Ovary (tissue), 3 donors: ENCODE measurements at regions not wholly inside any gene's neighbourhood (a gene's known extent, or its start where the extent isn't known, plus 50 kb on each side); places are given as distances from the start of the nearest gene placed in this dataset.

ENCODE experiments used
- CTCF ChIP-seq, 3 donors: fragments of 450-650 bp in 2 of 3; fragments of 200-600 bp in 1 of 3; IDR thresholded peaks; one replicate each; pipeline versions ENCODE4 v1.5.1 to v1.8.0; 2016 to 2022; ENCODE audit warnings: antibody characterized with exemption in 3 of 3, mild to moderate bottlenecking in 1 of 3
- EP300 ChIP-seq: sonication (generic); formaldehyde crosslinking; IDR thresholded peaks from one replicate; pipeline ENCODE4 v1.6.1; 2017; ENCODE audit warnings: antibody characterized with exemption
- POLR2A ChIP-seq: fragments of 450-650 bp; IDR thresholded peaks from one replicate; pipeline ENCODE4 v1.6.1; 2017; ENCODE audit warnings: antibody characterized with exemption, mild to moderate bottlenecking, moderate library complexity
- donor health status: DM: no; HTN: no; CAD: no.

- TF ChIP-seq CTCF (IDR thresholded peaks at IDR 0.05) (no peak), POLR2A (no peak), EP300 (no peak)
Measured at GRCh38 chrX:82087699-82088098, 885.8 kb downstream of the SH3BGRL start.
